WTC11 (cell line): ENCODE measurements at regions not wholly inside any gene's neighbourhood (a gene's known extent, or its start where the extent isn't known, plus 50 kb on each side); places are given as distances from the start of the nearest gene placed in this dataset.

Experiments
- ATAC-seq: fragments of 200-7000 bp; cut with Tn5 transposase; 2 replicates; pipeline ENCODE4 v1.10.0; 2021; ENCODE audit warnings: mild to moderate bottlenecking, moderate library complexity
- CTCF ChIA-PET: fragments of 300-600 bp; sonication (Branson Sonifier 250); formaldehyde crosslinking; loops from one replicate; lab custom pipeline; 2021; ENCODE audit warnings: antibody characterized with exemption; lab: Charles Lee
- POLR2A ChIA-PET: fragments of 350-600 bp; sonication (Branson Sonifier 250); formaldehyde crosslinking; loops from one replicate; lab custom pipeline; 2021; ENCODE audit warnings: antibody characterized with exemption; lab: Charles Lee
- DNase-seq: peaks from one replicate; pipeline ENCODE4 v3.0.0; 2021; ENCODE audit warnings: low spot score
- H3K27ac Mint-ChIP-seq: 2 replicates; pipeline ENCODE4 v1.8.0; 2021; ENCODE audit warnings: mixed read lengths
- H3K27me3 Mint-ChIP-seq: 2 replicates; pipeline ENCODE4 v1.8.0; 2021; ENCODE audit warnings: low read depth, mild to moderate bottlenecking, moderate library complexity, mixed read lengths
- H3K36me3 Mint-ChIP-seq: 2 replicates; pipeline ENCODE4 v1.8.0; 2021; ENCODE audit warnings: mixed read lengths
- H3K4me1 Mint-ChIP-seq: 2 replicates; pipeline ENCODE4 v1.8.0; 2022; ENCODE audit warnings: mixed read lengths
- H3K4me3 Mint-ChIP-seq: 2 replicates; pipeline ENCODE4 v1.8.0; 2021; ENCODE audit warnings: mild to moderate bottlenecking, moderate library complexity, mixed read lengths
- H3K9me3 Mint-ChIP-seq: 2 replicates; pipeline ENCODE4 v1.8.0; 2021; ENCODE audit warnings: mixed read lengths
- AR ChIP-seq: fragments of 250-450 bp; sonication (Bioruptor Pico); IDR thresholded peaks from 2 replicates; pipeline ENCODE4 v1.9.0; 2021; ENCODE audit warnings: mild to moderate bottlenecking
- ATF1 ChIP-seq: sonication (generic); formaldehyde crosslinking; IDR thresholded peaks from 2 replicates; pipeline ENCODE4 v1.8.1; 2023; ENCODE audit warnings: mild to moderate bottlenecking, moderate library complexity, missing genetic modification reagents
- ATF3 ChIP-seq: sonication (generic); formaldehyde crosslinking; conservative IDR thresholded peaks from 2 replicates; pipeline ENCODE4 v1.8.1; 2022; ENCODE audit warnings: mild to moderate bottlenecking, missing genetic modification reagents
- CBFB ChIP-seq: sonication (generic); formaldehyde crosslinking; IDR thresholded peaks from 2 replicates; pipeline ENCODE4 v1.8.1; 2022; ENCODE audit warnings: mild to moderate bottlenecking, low read depth, missing genetic modification reagents
- E2F4 ChIP-seq: sonication (generic); formaldehyde crosslinking; IDR thresholded peaks from 2 replicates; pipeline ENCODE4 v1.8.1; 2022; ENCODE audit warnings: low read depth, mild to moderate bottlenecking, moderate library complexity, missing genetic modification reagents, borderline replicate concordance
- FOXP1 ChIP-seq: sonication (generic); formaldehyde crosslinking; IDR thresholded peaks from 2 replicates; pipeline ENCODE4 v1.8.0; 2022; ENCODE audit warnings: missing genetic modification reagents, mild to moderate bottlenecking, moderate library complexity, borderline replicate concordance
- HMGA2 ChIP-seq: fragments of 250-450 bp; sonication (Bioruptor Pico); IDR thresholded peaks from 2 replicates; pipeline ENCODE4 v1.4.0; 2021; ENCODE audit warnings: mild to moderate bottlenecking, moderate library complexity
- IRF1 ChIP-seq: sonication (generic); formaldehyde crosslinking; IDR thresholded peaks from 2 replicates; pipeline ENCODE4 v1.8.0; 2023; ENCODE audit warnings: missing genetic modification reagents
- SMAD3 ChIP-seq: sonication (generic); formaldehyde crosslinking; IDR thresholded peaks from 2 replicates; pipeline ENCODE4 v1.8.0; 2022; ENCODE audit warnings: missing genetic modification reagents, mild to moderate bottlenecking, borderline replicate concordance
- SP1 ChIP-seq: sonication (generic); formaldehyde crosslinking; conservative IDR thresholded peaks from 2 replicates; pipeline ENCODE4 v1.8.1; 2022; ENCODE audit warnings: missing genetic modification reagents
- ZBTB21 ChIP-seq: sonication (generic); formaldehyde crosslinking; IDR thresholded peaks from 2 replicates; pipeline ENCODE4 v1.8.1; 2023; ENCODE audit warnings: mild to moderate bottlenecking, missing genetic modification reagents, borderline replicate concordance
- ZBTB43 ChIP-seq: sonication (generic); formaldehyde crosslinking; IDR thresholded peaks from 2 replicates; pipeline ENCODE4 v1.8.1; 2023; ENCODE audit warnings: mild to moderate bottlenecking, missing genetic modification reagents
- ZNF263 ChIP-seq: sonication (generic); formaldehyde crosslinking; IDR thresholded peaks from 2 replicates; pipeline ENCODE4 v1.8.1; 2022; ENCODE audit warnings: low read depth, mild to moderate bottlenecking, moderate library complexity, missing genetic modification reagents
- ZNF317 ChIP-seq: sonication (generic); formaldehyde crosslinking; IDR thresholded peaks from 2 replicates; pipeline ENCODE4 v1.8.1; 2023; ENCODE audit warnings: low read depth, mild to moderate bottlenecking, moderate library complexity, missing genetic modification reagents, borderline replicate concordance
- ZNF425 ChIP-seq: fragments of 250-450 bp; sonication (Bioruptor Pico); conservative IDR thresholded peaks from 2 replicates; pipeline ENCODE4 v1.9.0; 2021; ENCODE audit warnings: mild to moderate bottlenecking

- no peaks in the 10 kb centered on the region for H3K36me3 Mint-ChIP-seq
- H3K27ac Mint-ChIP-seq = no peak overlapping the region
- POLR2A ChIA-PET = no interaction called here
- peaks cover 21% of the 10 kb centered on the region for H3K4me1 Mint-ChIP-seq
- DNase-seq = no peak
- H3K4me3 Mint-ChIP-seq = no peak overlapping the region
- no peak for TF ChIP-seq HMGA2 (CRISPR knock-in tag)
- no peak for TF ChIP-seq ATF3 (CRISPR knock-in tag)
- TF ChIP-seq, all 79 proteins: peak for 0
- H3K27me3 Mint-ChIP-seq = no peaks in the 10 kb centered on the region; the same call in 1 of the 2 replicates
- peaks cover 3% of the 10 kb centered on the region; the same call in 1 of the 2 replicates for H3K9me3 Mint-ChIP-seq
- CTCF ChIA-PET = no interaction called here
- ATAC-seq = no peak
These were observed 295.4 kb upstream of the FZD8 start for GRCh38 chr10:35937546-35937945.

GRCh38 chr10:35934642-35934995, 292.5 kb upstream of the FZD8 start:
- POLR2A ChIA-PET = no interaction called here
- H3K4me1 Mint-ChIP-seq = peaks cover 11% of the 10 kb centered on the region
- CTCF ChIA-PET = interaction anchor here (0.6 kb wide), 1 partner anchor 15 kb away, joined by 3 read pairs; no protein-coding TSS in a partner anchor

More at GRCh38 chr10:35934642-35934995, 292.5 kb upstream of the FZD8 start:
- Mint-ChIP-seq H3K36me3 (no peaks in the 10 kb centered on the region), H3K4me3 (no peak overlapping the region), H3K9me3 (peaks cover 7% of the 10 kb centered on the region; the same call in 1 of the 2 replicates), H3K27ac (no peak overlapping the region), H3K27me3 (no peaks in the 10 kb centered on the region; the same call in 1 of the 2 replicates)
- ATAC-seq = no peak; the same call in 1 of the 2 replicates
- no peak for DNase-seq
- no peak for TF ChIP-seq CBFB
- TF ChIP-seq ZBTB21 (CRISPR knock-in tag) = no peak
- TF ChIP-seq ZNF425 (CRISPR knock-in tag) = no peak
- TF ChIP-seq E2F4 (CRISPR knock-in tag) = no peak
- TF ChIP-seq ZBTB43 = no peak
- no peak for TF ChIP-seq ZNF317
- no peak for TF ChIP-seq IRF1 (CRISPR knock-in tag)
- no peak for TF ChIP-seq SP1 (CRISPR knock-in tag)
- no peak for TF ChIP-seq ZNF263 (CRISPR knock-in tag)
- no peak for TF ChIP-seq FOXP1 (CRISPR knock-in tag)
- TF ChIP-seq SMAD3 (CRISPR knock-in tag) = no peak
- no peak for TF ChIP-seq AR (CRISPR knock-in tag)
- no peak for TF ChIP-seq ATF3 (CRISPR knock-in tag)
- TF ChIP-seq ATF1 (CRISPR knock-in tag) = no peak
